ENCODE measurements at regions not wholly inside any gene's neighbourhood (a gene's known extent, or its start where the extent isn't known, plus 50 kb on each side); places are given as distances from the start of the nearest gene placed in this dataset.

DNA sequence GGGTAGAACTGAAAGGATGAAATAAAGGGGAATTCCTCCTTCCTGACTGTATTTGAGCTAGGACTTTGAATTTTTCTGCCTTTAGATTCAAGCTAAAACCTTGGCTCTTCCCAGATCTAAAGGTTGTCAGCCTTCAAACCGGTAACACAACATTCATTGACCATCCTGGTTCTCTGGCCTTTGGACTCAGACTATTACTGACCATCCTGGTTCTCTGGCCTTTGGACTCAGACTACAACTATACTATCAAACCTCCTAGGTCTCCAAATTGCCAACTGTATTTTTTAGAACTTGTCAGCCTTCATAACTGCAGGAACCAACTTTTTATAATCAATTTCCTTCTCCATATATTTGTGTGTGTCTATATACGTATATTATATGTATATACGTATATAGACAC, 140.6 kb upstream of the RBMY1B start:
- DNase-seq (ENCODE audit: low spot score): no peak

DNA sequence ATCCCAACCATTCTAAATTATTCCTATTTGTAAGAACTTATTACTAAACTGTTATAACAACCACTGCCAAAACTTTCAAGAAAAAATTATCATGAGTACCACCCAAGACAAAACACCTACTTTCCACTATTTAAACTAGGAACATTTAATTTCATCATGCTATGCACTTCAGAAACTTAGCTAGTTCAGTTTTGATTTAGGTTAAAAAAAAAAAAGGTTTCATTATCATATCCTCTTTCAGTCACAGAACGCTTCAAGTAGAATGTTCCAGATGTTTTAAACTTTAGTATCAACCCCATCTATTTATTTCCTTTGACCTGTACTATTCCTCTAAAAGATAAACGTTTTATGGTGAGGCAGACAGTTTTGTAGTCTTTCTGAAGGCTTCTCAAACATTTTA, 117.0 kb upstream of the RBMY1B start:
- no peak for DNase-seq (ENCODE audit: low spot score)

DNA sequence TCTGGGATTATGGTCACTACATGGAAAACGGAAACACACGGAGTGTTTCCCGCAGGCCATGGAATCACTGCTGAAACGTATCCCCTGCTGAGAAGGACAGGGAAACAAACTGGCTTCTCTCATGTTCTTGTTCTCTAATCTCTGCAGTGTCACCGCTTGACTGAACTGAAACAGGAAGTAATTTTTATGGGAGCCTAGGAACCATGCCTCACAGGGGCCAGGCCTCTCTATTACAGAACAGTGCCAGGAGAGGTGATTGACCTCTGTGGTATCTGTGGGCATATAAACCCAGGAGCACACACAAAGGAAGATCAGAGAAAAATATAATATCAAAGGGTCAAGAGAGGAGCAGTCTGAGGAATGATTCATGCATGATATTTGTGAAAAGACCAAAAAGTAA, 88.9 kb upstream of the RBMY1B start:
- peak; percentile 1 for DNase-seq (ENCODE audit: low spot score)

DNA sequence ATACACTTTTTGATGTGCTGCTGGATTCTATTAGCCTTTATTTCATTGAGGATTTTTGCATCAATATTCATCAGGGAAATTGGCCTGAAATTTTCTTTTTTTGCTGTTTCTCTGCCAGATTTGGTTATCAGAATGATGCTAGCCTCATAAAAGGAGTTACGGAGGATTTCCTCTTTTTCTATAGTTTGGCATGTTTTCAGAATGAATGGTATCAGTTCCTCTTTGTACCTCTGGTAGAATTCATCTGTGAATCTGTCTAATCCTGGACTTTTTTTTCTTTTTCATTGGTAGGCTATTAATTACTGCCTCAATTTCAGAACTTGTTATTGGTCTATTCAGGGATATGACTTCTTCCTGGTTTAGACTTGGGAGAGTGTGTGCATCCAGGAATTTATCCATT, 70.6 kb upstream of the RBMY1B start:
- DNase-seq (ENCODE audit: low spot score): no peak

DNA sequence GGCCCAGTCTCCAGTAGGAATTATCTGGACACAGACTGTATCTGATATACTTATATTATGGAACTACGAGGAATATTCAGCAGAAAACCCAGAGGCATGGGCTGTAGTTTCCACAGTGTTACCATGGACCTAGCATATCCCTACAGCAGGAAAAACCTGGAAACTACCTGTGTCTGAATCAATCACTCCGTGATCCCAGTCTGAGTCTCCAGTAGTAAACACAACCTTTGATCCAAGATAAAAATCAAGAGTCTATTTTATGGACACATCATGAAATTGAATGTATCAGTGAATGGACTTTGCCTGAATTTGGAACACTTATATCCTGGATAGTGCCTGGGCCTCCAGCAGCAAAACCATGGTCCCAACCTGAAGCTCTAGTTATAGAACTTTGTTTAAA, 57.5 kb upstream of the RBMY1B start:
- no peak for DNase-seq (ENCODE audit: low spot score)

DNA sequence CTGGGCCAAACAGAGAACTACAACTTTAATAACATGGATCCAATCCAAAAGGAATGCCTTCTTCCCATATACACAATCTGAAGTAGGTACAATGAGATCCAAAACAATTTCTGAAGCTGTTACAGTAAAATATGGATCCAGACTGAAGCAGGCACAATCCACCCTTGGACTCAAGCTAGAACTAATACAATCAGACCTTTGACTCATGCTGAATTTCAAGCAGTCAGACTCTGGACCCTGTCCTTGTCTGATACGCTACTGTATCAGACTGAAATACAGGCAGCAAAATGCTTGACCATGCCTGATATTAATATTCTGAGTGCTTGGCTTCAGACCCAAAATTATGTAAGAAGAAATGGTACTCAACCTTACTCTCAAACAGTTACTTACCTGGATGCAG, 57.0 kb upstream of the RBMY1B start:
- no peak for DNase-seq (ENCODE audit: low spot score)

DNA sequence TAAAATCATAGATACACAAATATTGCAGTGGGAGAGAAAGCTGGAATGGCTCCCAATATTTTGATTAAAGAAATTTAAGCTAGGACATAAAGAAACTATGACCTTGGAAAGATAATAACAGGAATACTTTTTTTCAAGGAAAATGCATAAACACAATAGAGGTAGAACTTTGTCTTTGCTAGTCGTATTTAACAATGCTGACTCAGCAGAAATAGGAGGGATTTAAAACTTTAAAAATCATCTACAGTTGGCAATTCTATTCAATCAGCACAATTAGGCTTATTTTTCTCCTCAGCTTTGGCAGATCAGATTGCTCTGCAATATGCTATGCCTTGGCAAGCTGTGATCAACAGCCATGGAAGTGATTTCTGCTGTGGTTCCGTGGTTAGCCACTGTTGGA, 51.5 kb upstream of the RBMY1B start:
- DNase-seq (ENCODE audit: low spot score): no peak

Measured in germinal center (tissue), 1 donor.